K562 (cell line): ENCODE measurements at regions not wholly inside any gene's neighbourhood (a gene's known extent, or its start where the extent isn't known, plus 50 kb on each side); places are given as distances from the start of the nearest gene placed in this dataset.
"Not testable (repeated sequence)": the region's sequence is repeated elsewhere in the genome, so short reads cannot be mapped to it uniquely, and the experiment has no call there.

ENCODE experiments used
- ATAC-seq: fragments of 200-7000 bp; cut with Tn5 transposase; 3 replicates; pipeline ENCODE4 v1.9.1; 2020; ENCODE audit warnings: moderate library complexity
- BruUV-seq: library from RNA; stranded (reverse); fragments of 400-500 nt; replicated peaks from 2 replicates; lab custom pipeline; 2021; lab: Mats Ljungman, UMichigan
- CTCF ChIA-PET: fragments of 300-600 bp; formaldehyde crosslinking; extraction: SDS; loops from one replicate; lab custom pipeline; 2021; ENCODE audit warnings: low intra/inter-chr PET ratio; lab: Yijun Ruan, JAX
- POLR2A ChIA-PET: fragments of 300-600, 350-650 bp; sonication (Branson Sonifier 250); formaldehyde crosslinking; extraction: SDS; loops from one replicate; lab custom pipeline; 2021; ENCODE audit warnings: antibody characterized with exemption, inconsistent platforms; lab: Yijun Ruan, JAX
- DNase-seq, 4 experiments: peaks; one replicate each; pipeline versions ENCODE4 v3.0.0 to v3.0.0-alpha.2; 2011 to 2018; ENCODE audit warnings: low spot score in 3 of 4, mixed read lengths in 3 of 4; ENCODE audit errors: extremely low read depth in 1 of 4
- FAIRE-seq: peaks from 2 replicates; lab custom pipeline; 2011; peaks lifted over from hg19 to GRCh38; lab: Jason Lieb, UNC
- H2AFZ ChIP-seq: 2 replicates; pipeline ENCODE4 v1.6.0; 2011; ENCODE audit warnings: low read depth, low read length, control low read depth, inconsistent platforms
- H3K27ac ChIP-seq: fragments of 200-600 bp; 3 replicates; pipeline ENCODE4 v1.8.0; 2011; ENCODE audit warnings: low read depth, mild to moderate bottlenecking, control low read depth, inconsistent platforms, low read length, moderate library complexity, mixed read lengths; ENCODE audit errors: extremely low read depth
- H3K27me3 ChIP-seq, 2 experiments: fragments of 300-600 bp in 1 of 2; 2 replicates in 1 of 2; 3 replicates in 1 of 2; pipeline versions ENCODE4 v1.6.0 to v1.8.0; 2011; ENCODE audit warnings: inconsistent platforms in 2 of 2, low read length in 2 of 2, mild to moderate bottlenecking in 1 of 2, mixed read lengths in 1 of 2, moderate library complexity in 1 of 2; ENCODE audit not compliant: control insufficient read depth in 2 of 2, insufficient read depth in 2 of 2
- H3K36me3 ChIP-seq: fragments of 300-600 bp; 3 replicates; pipeline ENCODE4 v1.8.0; 2011; ENCODE audit warnings: mild to moderate bottlenecking, low read length, inconsistent platforms; ENCODE audit not compliant: control insufficient read depth, insufficient read depth
- H3K4me1 ChIP-seq, 2 experiments: fragments of 200-600 bp in 1 of 2; replicated peaks in 1 of 2; 2 replicates in 1 of 2; 3 replicates in 1 of 2; pipeline versions ENCODE4 v1.5.1 to v1.8.0; 2011; ENCODE audit warnings: inconsistent platforms in 2 of 2, low read length in 2 of 2, mild to moderate bottlenecking in 1 of 2, mixed read lengths in 1 of 2, moderate library complexity in 1 of 2; ENCODE audit not compliant: control insufficient read depth in 2 of 2, insufficient read depth in 2 of 2
- H3K4me2 ChIP-seq: 2 replicates; pipeline ENCODE4 v1.6.1; 2011; ENCODE audit warnings: low read length, control low read depth, inconsistent platforms, mixed read lengths; ENCODE audit not compliant: insufficient read depth
- H3K4me3 ChIP-seq: fragments of 200-600 bp; sonication (generic), shearing (Covaris generic); 2 replicates; pipeline ENCODE4 v1.5.1; 2016; ENCODE audit warnings: control low read depth, inconsistent platforms
- H3K79me2 ChIP-seq: fragments of 200-600 bp; 3 replicates; pipeline ENCODE4 v1.8.0; 2011; ENCODE audit warnings: low read length, inconsistent platforms; ENCODE audit not compliant: control insufficient read depth, insufficient read depth
- H3K9ac ChIP-seq, 2 experiments: 2 replicates each; pipeline versions ENCODE4 v1.6.0 to v1.6.1; 2011; ENCODE audit warnings: low read depth in 2 of 2, low read length in 2 of 2, control low read depth in 1 of 2, inconsistent platforms in 1 of 2, mild to moderate bottlenecking in 1 of 2, mixed read lengths in 1 of 2; ENCODE audit not compliant: insufficient read depth in 1 of 2
- H3K9me1 ChIP-seq: one replicate; pipeline ENCODE4 v1.6.0; 2011; ENCODE audit warnings: inconsistent platforms, mild to moderate bottlenecking, low read length, moderate library complexity; ENCODE audit not compliant: control insufficient read depth, insufficient read depth
- H3K9me3 ChIP-seq: replicated peaks from 2 replicates; pipeline ENCODE4 v1.5.1; 2011; ENCODE audit warnings: low read depth, low read length, inconsistent platforms; ENCODE audit not compliant: control insufficient read depth, insufficient read depth
- H4K20me1 ChIP-seq: replicated peaks from 2 replicates; pipeline ENCODE4 v1.6.1; 2011; ENCODE audit warnings: low read length, inconsistent platforms, mixed read lengths; ENCODE audit not compliant: control insufficient read depth, insufficient read depth
- ADNP ChIP-seq: fragments of 200-800 bp; sonication (Bioruptor generic); IDR thresholded peaks from 2 replicates; pipeline ENCODE4 v1.6.1; 2016; ENCODE audit warnings: missing genetic modification characterization, missing compliant biosample characterization
- BCOR ChIP-seq: fragments of 450-650 bp; IDR thresholded peaks from 2 replicates; pipeline ENCODE4 v1.6.1; 2016
- CBFA2T3 ChIP-seq: fragments of 450-650 bp; IDR thresholded peaks from 2 replicates; pipeline ENCODE4 v1.6.1; 2017
- CBX1 ChIP-seq: sonication (generic); IDR thresholded peaks from 2 replicates; pipeline ENCODE4 v1.6.1; 2016; ENCODE audit warnings: antibody characterized with exemption, low read depth, mild to moderate bottlenecking
- KDM1A ChIP-seq, 2 experiments: fragments of 450-650 bp; IDR thresholded peaks; 2 replicates each; pipeline ENCODE4 v1.6.1; 2016; ENCODE audit warnings: mild to moderate bottlenecking in 2 of 2
- MTA2 ChIP-seq: fragments of 450-650 bp; IDR thresholded peaks from 2 replicates; pipeline ENCODE4 v1.6.1; 2016; ENCODE audit warnings: low read depth
- NR2C2 ChIP-seq, 2 experiments: fragments of 200-800 bp in 1 of 2; sonication (Bioruptor generic) in 1 of 2; sonication (generic) in 1 of 2; formaldehyde crosslinking in 1 of 2; IDR thresholded peaks; 2 replicates each; pipeline versions ENCODE4 v1.6.1 to v1.8.0; 2016 to 2022; ENCODE audit warnings: mild to moderate bottlenecking in 1 of 2, missing compliant biosample characterization in 1 of 2, missing genetic modification characterization in 1 of 2, missing genetic modification reagents in 1 of 2
- RBM25 ChIP-seq: fragments of 200-400 bp; formaldehyde crosslinking; IDR thresholded peaks from 2 replicates; pipeline ENCODE4 v1.6.1; 2018; ENCODE audit warnings: low read length, low read depth, moderate library complexity; ENCODE audit not compliant: severe bottlenecking
- SMARCA5 ChIP-seq: fragments of 450-650 bp; IDR thresholded peaks from 2 replicates; pipeline ENCODE4 v1.6.1; 2016
- SOX6 ChIP-seq: fragments of 450-650 bp; IDR thresholded peaks from 2 replicates; pipeline ENCODE4 v1.6.1; 2014; ENCODE audit warnings: mild to moderate bottlenecking
- ZNF146 ChIP-seq: IDR thresholded peaks from one replicate; pipeline ENCODE4 v1.6.1; 2018; ENCODE audit warnings: missing compliant biosample characterization; ENCODE audit not compliant: unreplicated experiment
- WGBS: fragments of 100-300 bp; shearing (Covaris generic); methylation state at CpG from one replicate; pipeline ENCODE4 v1.1.6; 2016; ENCODE audit warnings: low coverage, mixed read lengths; ENCODE audit not compliant: insufficient coverage; ENCODE audit errors: missing lambda C conversion rate; 5-methylcytosine and 5-hydroxymethylcytosine counted together
- in situ Hi-C: fragments of 300-500 bp; cut with MboI; formaldehyde crosslinking; loops from 4 replicates; pipeline ENCODE4 v1.15.0; 2018; ENCODE audit warnings: inconsistent platforms, mixed read lengths
- intact Hi-C: fragments of 100-400 bp; cut with micrococcal nuclease; formaldehyde crosslinking; loops from 2 replicates; pipeline ENCODE4 v1.14.2; 2022
- TF ChIP-seq, protein P1 (sequence below): sonication (generic); formaldehyde crosslinking; IDR thresholded peaks from 2 replicates; pipeline ENCODE4 v1.8.1; 2022; ENCODE audit warnings: missing genetic modification reagents
- TF ChIP-seq, protein P2 (sequence below), 2 experiments: fragments of 250-450 bp in 1 of 2; fragments of 450-650 bp in 1 of 2; sonication (Bioruptor Pico) in 1 of 2; IDR thresholded peaks; 2 replicates each; pipeline versions ENCODE4 v1.6.1 to v1.8.0; 2016 to 2021; ENCODE audit warnings: mild to moderate bottlenecking in 2 of 2, moderate library complexity in 2 of 2, missing compliant biosample characterization in 1 of 2, missing genetic modification characterization in 1 of 2
- TF ChIP-seq, protein P3 (sequence below), 3 experiments: fragments of 200-800 bp in 1 of 3; sonication (Bioruptor generic) in 1 of 3; sonication (generic) in 1 of 3; formaldehyde crosslinking in 1 of 3; IDR thresholded peaks; 2 replicates each; pipeline versions ENCODE4 v1.6.1 to v1.8.0; 2016 to 2022; ENCODE audit warnings: mild to moderate bottlenecking in 2 of 3, missing compliant biosample characterization in 2 of 3, missing genetic modification characterization in 2 of 3, missing genetic modification reagents in 1 of 3

DNA sequence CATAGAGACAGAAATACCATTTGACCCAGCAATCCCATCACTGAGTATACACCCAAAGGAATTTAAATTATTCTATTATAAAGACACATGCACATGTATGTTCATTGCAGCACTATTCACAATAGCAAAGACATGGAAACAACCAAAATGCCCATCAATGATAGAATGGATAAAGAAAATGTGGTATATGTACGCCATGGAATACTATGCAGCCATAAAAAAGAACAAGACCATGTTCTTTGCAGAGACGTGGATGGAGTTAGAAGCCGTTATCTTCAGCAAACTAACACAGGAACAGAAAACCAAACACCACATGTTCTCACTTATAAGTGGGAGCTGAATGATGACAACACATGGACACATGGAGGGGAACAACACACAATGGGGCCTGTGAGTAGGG is 444.0 kb downstream of the CD83 start:
- H3K4me2 ChIP-seq, intact Hi-C loops, H3K9me1 ChIP-seq, ATAC-seq, BruUV-seq, in situ Hi-C loops, H3K27me3 ChIP-seq, H3K4me1 ChIP-seq, FAIRE-seq, H3K4me3 ChIP-seq, H3K9ac ChIP-seq, H4K20me1 ChIP-seq, H3K27ac ChIP-seq, POLR2A ChIA-PET, H3K79me2 ChIP-seq, H3K9me3 ChIP-seq, DNase-seq, H3K36me3 ChIP-seq, CTCF ChIA-PET, H2AFZ ChIP-seq: not testable (repeated sequence)
- 10% methylated on average over 3 of the region's 3 CpGs for WGBS
- TF ChIP-seq BCOR (peak; percentile 71), SMARCA5 (0 out of 2 replicates have a peak, but pooled peaks have one; percentile 36), ADNP (peak; percentile 46; the same call in 1 of the 2 replicates), RBM25 (peak; percentile 19), ZNF146 (peak; percentile 97), KDM1A (IDR thresholded peaks at IDR 0.05) (0 out of 4 replicates have a peak, but pooled peaks of 1 of the 2 experiments have one; percentile 15)

DNA sequence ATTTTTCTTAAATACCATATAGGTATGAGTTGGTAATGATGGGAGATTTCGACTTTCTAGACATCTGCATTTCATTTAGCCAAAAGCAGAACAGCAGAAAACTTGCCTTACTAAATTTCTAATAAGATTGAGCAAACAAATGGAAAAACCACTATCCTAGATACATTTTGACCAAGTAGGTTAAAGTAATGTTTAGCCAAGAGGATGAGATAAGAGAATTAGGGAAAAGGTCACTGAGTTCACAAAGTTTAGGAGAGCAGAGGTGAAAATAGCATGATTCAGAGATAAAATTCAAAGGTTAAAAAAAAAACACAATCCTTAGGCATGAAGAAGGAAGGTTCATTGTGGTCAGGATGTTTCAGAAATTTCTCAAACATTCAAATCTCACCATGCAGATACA is 450.3 kb downstream of the CD83 start:
- H3K9me3 ChIP-seq, result no peaks in the 10 kb centered on the region
- H2AFZ ChIP-seq, result no peak overlapping the region
- no TSS peak for BruUV-seq
- no peak for FAIRE-seq
- no peaks in the 10 kb centered on the region for H3K9me1 ChIP-seq
- no peak for DNase-seq
- H3K4me2 ChIP-seq, result no peak overlapping the region
- H3K27me3 ChIP-seq, result peaks cover 0 to 4% of the 10 kb centered on the region in 2 experiments; a peak in 1 of 5 replicates
- ChIA-PET POLR2A (interaction anchor here (0.6 kb wide), 1 partner anchor 244 kb away, joined by 3 read pairs; no protein-coding TSS in a partner anchor), CTCF (no interaction called here)
- WGBS, result 67% methylated on average over 1 of the region's 1 CpG
- no peak overlapping the region for H3K9ac ChIP-seq
- no peak overlapping the region for H3K27ac ChIP-seq
- intact Hi-C loops, result no loop called here
- in situ Hi-C loops, result no loop called here
- no peaks in the 10 kb centered on the region for H4K20me1 ChIP-seq
- H3K4me3 ChIP-seq, result no peak overlapping the region
- no peaks in the 10 kb centered on the region for H3K36me3 ChIP-seq
- no peaks in the 10 kb centered on the region for H3K79me2 ChIP-seq
- peaks cover 3 to 10% of the 10 kb centered on the region in 2 experiments; a peak in 4 of 5 replicates for H3K4me1 ChIP-seq
- ATAC-seq, result no peak
- TF ChIP-seq SOX6 (peak; percentile 43; the same call in 1 of the 2 replicates), CBFA2T3 (0 out of 2 replicates have a peak, but pooled peaks have one; percentile 3), MTA2 (0 out of 2 replicates have a peak, but pooled peaks have one; percentile 18), NR2C2 (CRISPR knock-in tag; IDR thresholded peaks at IDR 0.05) (no peak), NR2C2 (tag; IDR thresholded peaks at IDR 0.05) (peak; percentile 52), CBX1 (no peak)
- TF ChIP-seq, protein P1, sequence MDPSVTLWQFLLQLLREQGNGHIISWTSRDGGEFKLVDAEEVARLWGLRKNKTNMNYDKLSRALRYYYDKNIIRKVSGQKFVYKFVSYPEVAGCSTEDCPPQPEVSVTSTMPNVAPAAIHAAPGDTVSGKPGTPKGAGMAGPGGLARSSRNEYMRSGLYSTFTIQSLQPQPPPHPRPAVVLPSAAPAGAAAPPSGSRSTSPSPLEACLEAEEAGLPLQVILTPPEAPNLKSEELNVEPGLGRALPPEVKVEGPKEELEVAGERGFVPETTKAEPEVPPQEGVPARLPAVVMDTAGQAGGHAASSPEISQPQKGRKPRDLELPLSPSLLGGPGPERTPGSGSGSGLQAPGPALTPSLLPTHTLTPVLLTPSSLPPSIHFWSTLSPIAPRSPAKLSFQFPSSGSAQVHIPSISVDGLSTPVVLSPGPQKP (CRISPR knock-in tag), result no peak
- TF ChIP-seq, protein P2, sequence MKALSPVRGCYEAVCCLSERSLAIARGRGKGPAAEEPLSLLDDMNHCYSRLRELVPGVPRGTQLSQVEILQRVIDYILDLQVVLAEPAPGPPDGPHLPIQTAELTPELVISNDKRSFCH (CRISPR knock-in tag; IDR thresholded peaks at IDR 0.05), result no peak
- TF ChIP-seq, protein P2 (tag; IDR thresholded peaks at IDR 0.05), result peak; percentile 45; the same call in 1 of the 2 replicates
- TF ChIP-seq, protein P3, sequence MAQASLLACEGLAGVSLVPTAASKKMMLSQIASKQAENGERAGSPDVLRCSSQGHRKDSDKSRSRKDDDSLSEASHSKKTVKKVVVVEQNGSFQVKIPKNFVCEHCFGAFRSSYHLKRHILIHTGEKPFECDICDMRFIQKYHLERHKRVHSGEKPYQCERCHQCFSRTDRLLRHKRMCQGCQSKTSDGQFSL (CRISPR knock-in tag; IDR thresholded peaks at IDR 0.05), result no peak
- TF ChIP-seq, protein P3 (tag; IDR thresholded peaks at IDR 0.05), result no peak
